GM04504 (cell line): ENCODE measurements at regions not wholly inside any gene's neighbourhood (a gene's known extent, or its start where the extent isn't known, plus 50 kb on each side); places are given as distances from the start of the nearest gene placed in this dataset.
A peak's percentile ranks its signal among the peaks of the same experiment; 100 is the strongest.
"Not testable (repeated sequence)": the region's sequence is repeated elsewhere in the genome, so short reads cannot be mapped to it uniquely, and the experiment has no call there.

ENCODE experiments used
- DNase-seq: peaks from one replicate; pipeline ENCODE4 v3.0.0-alpha.2; 2012; ENCODE audit warnings: low read depth

GRCh38 chr4:123600987-123601904 lies 204.7 kb downstream of the SPRY1 start:
- DNase-seq: no peak

DNA sequence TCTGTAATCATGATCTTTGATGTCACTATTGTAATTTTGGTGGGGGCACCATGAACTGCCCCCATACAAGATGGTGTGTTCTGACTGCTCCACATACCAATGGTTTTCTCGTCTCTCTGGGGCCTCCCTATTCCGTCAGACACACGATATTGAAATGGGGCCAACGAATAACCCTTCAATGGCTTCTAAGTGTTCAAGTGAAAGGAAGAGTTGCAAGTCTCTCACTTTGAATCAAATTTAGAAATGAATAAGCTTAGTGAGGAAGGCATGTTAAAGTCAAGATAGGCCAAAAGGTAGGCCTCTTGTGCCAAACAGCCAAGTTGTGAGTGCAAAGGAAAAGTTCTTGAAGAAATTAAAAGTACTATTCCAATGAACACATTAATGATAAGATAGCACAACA lies 205.4 kb downstream of the SPRY1 start:
- no peak for DNase-seq

DNA sequence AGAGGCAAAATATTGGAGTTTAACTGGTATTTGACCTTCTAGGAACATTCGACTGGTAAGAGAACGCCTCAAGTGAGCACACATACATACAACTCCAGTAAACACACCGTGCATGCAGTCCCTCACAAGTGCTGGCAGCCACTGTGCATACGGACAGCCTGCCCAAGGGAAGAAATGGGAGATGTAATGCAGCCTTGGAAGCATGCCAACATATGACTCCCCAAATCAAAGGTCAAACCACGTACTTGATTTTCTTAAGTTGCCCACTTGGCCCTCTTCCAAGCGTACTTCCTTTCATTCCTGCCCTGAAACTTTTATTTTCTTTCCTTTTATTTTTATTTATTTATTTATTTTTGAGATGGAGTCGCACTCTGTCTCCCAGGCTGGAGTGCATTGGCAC lies 206.6 kb downstream of the SPRY1 start:
- DNase-seq: no peak

DNA sequence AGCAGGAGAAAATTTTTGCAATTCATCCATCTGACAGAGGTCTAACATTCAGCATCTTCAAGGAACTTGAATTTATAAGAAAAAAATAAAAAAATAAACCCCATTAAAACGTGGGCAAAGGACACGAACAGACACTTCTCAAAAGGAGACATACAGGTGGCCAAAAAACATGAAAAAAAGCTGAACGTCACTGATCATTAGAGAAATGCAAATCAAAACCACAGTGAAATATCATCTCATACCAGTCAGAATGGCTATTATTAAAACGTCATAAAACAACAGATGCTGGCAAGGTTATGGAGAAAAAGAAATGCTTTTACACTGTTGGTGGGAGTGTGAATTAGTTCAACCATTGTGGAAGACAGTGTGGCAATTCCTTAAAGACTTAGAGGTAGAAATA lies 209.2 kb downstream of the SPRY1 start:
- not testable (repeated sequence) for DNase-seq

DNA sequence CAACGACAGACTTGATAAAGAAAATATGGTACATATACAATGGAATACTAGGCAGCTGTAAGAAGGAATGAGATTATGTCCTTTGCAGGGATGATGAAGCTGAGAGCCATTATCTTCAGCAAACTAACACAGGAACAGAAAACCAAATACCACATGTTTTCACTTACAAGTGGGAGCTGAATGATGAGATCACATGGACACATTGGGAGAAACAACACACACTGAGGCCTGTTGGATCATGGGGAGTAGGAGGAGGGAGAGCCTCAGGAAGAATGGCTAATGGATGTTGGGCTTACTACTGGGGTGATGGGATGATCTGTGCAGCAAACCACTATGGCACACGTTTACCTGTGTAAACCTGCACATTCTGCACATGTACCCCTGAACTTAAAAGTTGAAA lies 209.7 kb downstream of the SPRY1 start:
- DNase-seq: no peak

DNA sequence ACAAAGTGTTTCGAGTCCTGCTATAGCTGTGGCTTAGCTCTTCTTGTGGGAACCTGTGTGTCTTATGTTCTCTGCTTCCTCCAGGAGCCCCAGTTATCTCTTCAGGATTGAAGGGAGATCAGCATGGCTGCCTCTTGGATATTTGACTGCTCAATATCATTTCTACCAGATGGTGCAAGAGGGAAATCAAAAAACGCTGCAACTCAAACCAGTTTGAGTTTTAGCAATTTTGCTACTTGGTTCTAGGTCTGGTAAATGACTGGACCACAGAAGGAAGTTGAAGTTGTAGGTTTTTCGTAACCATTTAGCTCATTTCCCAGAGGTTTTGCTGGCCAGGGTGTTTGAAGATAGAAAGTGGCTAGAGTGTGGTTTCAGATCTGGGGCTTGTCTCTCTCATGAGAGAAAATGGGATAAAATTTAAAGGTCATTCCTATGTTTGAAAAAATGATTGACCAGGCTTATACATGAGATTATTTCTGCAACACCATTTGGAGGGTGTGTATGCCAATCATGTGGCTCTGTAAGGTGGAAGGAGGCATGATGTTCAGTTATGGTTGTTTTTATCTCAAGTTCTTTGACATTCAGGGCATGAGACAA lies 210.4 kb downstream of the SPRY1 start:
- no peak for DNase-seq

GRCh38 chr4:123609829-123610228 lies 213.2 kb downstream of the SPRY1 start:
- no peak for DNase-seq

- no peak for DNase-seq
These were observed 217.2 kb downstream of the SPRY1 start for GRCh38 chr4:123613586-123614344.

GRCh38 chr4:123615901-123616300 lies 219.3 kb downstream of the SPRY1 start:
- no peak for DNase-seq

- DNase-seq: peak; percentile 64
These were observed 220.4 kb downstream of the SPRY1 start for GRCh38 chr4:123616951-123617461.

DNA sequence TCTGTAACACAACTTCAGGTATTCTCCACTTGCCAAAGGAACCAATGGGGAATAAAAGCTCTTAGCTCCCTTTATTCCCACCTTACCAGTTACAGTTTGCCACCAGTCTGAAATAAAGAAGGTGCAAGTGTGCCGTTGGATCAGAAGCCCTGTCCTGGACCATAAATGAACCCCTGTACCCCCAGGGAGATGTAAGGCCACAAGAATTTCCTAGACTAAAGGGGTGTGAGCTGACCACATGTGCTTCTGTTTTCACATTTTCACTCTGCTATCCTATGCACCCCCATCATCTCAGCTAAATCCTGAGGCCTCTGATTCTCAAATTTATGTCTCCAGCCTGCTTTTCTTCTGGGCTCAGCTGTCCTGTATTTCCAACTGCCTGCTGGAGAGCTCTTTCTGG lies 221.2 kb downstream of the SPRY1 start:
- no peak for DNase-seq

- DNase-seq: no peak
These were observed 222.0 kb downstream of the SPRY1 start for GRCh38 chr4:123618606-123619005.

- DNase-seq: no peak
These were observed 222.7 kb downstream of the SPRY1 start for GRCh38 chr4:123619326-123619725.

GRCh38 chr4:123619895-123620294 lies 223.3 kb downstream of the SPRY1 start:
- no peak for DNase-seq

DNA sequence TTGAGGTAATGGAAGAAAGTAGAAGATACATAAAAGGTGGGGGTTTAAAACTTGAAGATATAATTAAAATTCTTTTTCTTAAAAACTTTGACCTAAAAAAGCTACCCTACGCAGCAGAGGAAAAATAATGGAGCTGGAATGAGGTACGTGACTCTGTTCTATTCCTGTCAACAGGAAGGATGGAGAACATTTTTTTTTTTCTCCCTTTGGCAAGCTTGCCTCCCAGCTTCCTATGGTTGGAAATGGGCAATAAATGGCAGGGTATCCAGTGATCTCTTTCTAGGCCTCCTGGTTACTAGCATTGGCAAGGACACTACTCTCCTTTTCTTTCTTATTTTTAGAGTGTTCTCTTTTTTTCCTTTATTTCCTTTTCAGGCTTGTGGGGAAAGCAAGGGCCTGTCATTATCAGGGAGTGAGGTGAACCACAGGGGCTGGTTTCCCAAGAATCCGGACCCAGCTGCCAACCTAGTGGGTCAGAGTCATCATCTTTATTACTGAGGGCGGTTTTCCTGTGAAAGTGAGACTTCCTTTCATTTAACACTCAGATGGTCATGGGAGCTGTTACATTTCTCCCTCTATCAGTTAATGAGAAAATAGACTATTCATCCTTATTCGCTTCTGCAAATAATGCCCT lies 224.6 kb downstream of the SPRY1 start:
- no peak for DNase-seq

GRCh38 chr4:123622572-123622971 lies 226.0 kb downstream of the SPRY1 start:
- no peak for DNase-seq

DNA sequence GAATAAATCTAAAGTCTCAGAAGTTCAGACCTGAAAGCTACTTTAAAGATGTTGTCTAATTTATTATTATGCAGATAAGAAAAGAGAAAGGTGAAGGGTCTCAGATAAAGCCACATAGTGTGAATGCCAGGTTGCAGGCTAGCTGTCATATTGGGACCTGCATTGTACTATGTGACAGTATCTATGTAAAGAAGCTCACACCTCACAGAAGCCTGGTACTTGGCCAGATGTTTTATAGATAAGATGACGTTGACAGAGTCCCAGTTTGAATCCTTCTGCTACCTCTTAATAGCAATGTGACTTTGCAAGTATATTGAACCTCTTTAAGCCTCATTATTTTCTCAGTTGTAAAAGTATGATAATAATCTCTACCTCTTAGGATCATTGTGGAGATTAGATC lies 227.0 kb downstream of the SPRY1 start:
- no peak for DNase-seq

GRCh38 chr4:123624959-123625358 lies 228.4 kb downstream of the SPRY1 start:
- no peak for DNase-seq

GRCh38 chr4:123628288-123628687 lies 231.7 kb downstream of the SPRY1 start:
- no peak for DNase-seq

DNA sequence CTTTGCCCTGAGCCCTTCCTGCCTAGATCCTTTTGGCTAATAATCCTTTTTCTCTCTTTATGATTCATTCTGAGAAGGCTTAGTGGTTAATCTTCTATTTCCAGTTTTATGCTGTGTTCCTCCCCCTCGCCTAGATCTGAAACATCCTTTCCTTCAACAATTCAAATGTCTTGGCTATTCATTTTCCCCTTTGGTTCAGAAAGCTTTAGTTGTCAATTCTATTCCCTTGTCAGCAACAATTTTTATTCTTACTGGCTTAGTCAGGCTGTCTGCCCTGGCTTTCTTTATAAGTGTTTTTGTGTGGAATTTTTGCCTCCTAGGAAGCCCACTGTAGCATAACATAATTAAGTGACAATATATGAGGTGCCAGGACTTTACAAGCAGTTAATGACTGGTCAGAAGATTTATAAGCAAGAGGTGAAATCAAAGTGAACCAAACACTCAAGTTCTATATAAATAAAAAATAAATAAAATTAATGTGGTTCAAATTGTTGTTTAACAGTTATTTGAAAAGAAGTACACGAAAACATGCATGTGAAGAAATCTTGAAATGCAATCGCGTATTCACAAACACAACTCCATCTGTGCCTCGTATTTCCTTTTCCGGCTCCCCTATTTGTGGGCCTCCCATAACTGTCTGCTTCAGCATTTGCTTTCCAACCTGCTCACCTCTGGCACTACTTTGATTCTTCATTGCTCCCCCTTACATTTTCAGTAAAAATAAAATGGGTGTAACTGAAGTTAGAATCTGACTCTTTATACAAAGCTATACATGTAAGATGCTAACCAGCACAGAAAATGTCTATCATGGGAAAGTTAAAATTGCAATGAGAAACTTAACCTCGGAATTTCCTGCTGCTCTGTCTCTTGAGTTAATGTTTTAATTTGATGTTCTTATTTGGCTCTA lies 235.4 kb downstream of the SPRY1 start:
- peak; percentile 11 for DNase-seq

- DNase-seq: no peak
These were observed 236.1 kb downstream of the SPRY1 start for GRCh38 chr4:123632693-123633030.
